AG09319 (cell line): ENCODE measurements at regions not wholly inside any gene's neighbourhood (a gene's known extent, or its start where the extent isn't known, plus 50 kb on each side); places are given as distances from the start of the nearest gene placed in this dataset.

Experiments used
- DNase-seq: peaks from one replicate; pipeline ENCODE4 v3.0.0-alpha.2; 2010; ENCODE audit warnings: low read depth; ENCODE audit errors: extremely low read depth
- CTCF ChIP-seq: IDR thresholded peaks from 2 replicates; pipeline ENCODE4 v1.5.1; 2011; ENCODE audit warnings: low read depth, mild to moderate bottlenecking, inconsistent platforms, low read length, moderate library complexity

DNA sequence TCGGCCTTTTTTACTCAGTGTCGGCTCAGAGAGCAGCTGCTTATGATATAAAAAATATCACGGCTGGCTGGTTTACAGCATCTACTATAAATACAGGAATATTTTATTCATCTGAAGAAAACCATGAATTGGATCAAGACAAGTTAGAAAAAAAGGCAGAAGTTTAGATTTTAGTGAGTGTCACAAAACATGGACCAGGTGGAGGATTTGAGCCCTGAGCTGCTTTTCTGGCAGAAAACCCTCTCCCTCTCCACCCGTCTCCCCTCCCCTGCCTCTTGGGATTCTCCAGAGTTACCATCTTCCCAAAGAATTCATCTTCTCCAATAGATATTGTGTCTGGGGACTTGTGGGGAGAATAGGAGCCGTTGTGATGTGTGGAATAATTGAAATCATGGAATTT is 142.8 kb upstream of the RAI2 start:
- no peak for DNase-seq
- no peak for TF ChIP-seq CTCF

DNA sequence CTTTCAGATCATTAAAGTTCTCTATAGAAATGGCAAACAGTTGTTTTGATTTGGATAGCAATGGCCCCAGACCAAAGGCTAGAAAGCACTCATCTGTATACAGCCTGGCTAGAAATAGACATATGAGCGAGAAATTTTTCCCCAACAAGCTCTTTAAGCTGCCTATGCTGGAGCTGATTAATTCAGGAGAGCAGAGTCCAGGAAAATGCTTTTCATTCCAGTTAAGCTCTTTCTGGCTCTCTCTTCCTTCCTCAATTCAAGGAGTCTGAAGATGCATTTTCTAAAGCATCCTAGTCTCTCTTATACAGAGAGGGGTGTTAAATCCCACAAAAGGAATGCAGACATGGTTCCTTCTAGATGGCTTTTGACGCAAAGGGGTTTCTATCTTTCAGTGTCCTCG is 141.7 kb upstream of the RAI2 start:
- DNase-seq = no peak
- no peak for TF ChIP-seq CTCF

DNA sequence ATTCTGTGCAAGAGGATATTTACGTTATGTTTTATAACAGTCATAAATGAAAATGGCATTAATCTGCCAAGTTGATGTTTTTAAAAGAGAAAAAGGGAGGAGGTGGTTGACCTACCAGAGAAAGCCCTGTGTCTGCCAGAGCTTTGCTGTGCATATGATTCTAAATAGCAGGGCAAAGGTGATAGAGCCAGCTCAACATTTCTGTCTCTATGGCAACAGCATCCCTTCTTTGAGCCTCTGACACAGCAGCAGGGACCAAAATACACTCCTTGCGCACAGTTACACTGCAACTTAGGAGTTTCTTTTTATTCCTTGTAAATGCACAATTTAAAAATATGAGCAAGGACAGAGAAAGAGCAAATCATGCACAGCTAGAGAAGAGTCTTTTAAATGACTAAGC is 133.3 kb upstream of the RAI2 start:
- TF ChIP-seq CTCF = no peak
- DNase-seq = no peak

DNA sequence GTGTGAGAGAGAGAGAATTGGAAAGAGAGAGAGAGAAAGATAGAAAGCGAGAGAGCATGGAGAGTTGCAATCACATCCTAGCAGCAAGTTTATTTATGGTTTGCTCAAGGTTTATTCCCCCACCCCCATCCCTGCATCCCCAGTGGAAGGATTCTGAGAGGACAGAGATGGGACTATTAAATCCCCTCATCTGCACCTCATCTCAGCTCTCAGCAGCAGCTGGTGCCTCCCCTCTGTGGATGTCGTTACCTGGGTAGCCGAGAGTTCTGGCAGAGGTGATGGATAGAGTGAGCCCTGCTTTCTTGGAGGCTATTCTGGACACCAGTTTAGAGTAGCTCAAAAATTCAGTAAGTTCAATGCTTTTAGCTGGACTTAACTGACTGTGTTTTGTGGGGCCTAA is 132.0 kb upstream of the RAI2 start:
- no peak for TF ChIP-seq CTCF
- DNase-seq = no peak

GRCh38 chrX:17990532-17990931 is 129.4 kb upstream of the RAI2 start:
- no peak for TF ChIP-seq CTCF
- no peak for DNase-seq

- no peak for TF ChIP-seq CTCF
- DNase-seq = no peak
These were observed 126.7 kb upstream of the RAI2 start for GRCh38 chrX:17987783-17988182.

- no peak for DNase-seq
These were observed 125.9 kb upstream of the RAI2 start for GRCh38 chrX:17986977-17987376.

More at GRCh38 chrX:17986977-17987376, 125.9 kb upstream of the RAI2 start:
- TF ChIP-seq CTCF = no peak
